ENCODE measurements at regions not wholly inside any gene's neighbourhood (a gene's known extent, or its start where the extent isn't known, plus 50 kb on each side); places are given as distances from the start of the nearest gene placed in this dataset.

DNA sequence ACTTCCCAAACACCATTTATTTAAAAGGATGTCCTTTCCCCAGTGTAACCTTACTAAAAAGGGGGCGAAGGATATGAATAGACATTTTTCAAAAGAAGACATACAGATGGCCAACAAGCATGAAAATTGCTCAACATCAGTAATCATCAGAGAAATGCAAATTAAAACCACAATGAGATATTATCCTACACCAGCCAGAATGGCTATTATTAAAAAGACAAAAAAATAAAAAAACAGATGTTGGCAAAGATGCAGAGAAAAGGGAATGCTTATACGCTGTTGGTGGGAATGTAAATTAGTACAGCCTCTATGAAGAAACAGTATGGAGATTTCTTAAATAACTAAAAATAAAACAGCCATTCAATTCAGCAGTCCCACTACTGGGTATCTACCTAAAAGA, 142.3 kb upstream of the NT5C1B start:
- TF ChIP-seq CTCF (IDR thresholded peaks at IDR 0.05; ENCODE audit: low read depth, low read length, missing input control) (no peak), REST (IDR thresholded peaks at IDR 0.05) (no peak)

Data from liver (tissue), 2 donors.